DMS53 treated with DMSO at 0.1 percent for 48 hours (cell line): ENCODE measurements at regions not wholly inside any gene's neighbourhood (a gene's known extent, or its start where the extent isn't known, plus 50 kb on each side); places are given as distances from the start of the nearest gene placed in this dataset.

ENCODE experiments used
- DNase-seq: peaks from one replicate; lab custom pipeline; 2025; ENCODE audit not compliant: unreplicated experiment; lab: John Stamatoyannopoulos, UW

- no peak for DNase-seq
These were observed 526.7 kb downstream of the RIT2 start for GRCh38 chr18:42588786-42589185.

DNA sequence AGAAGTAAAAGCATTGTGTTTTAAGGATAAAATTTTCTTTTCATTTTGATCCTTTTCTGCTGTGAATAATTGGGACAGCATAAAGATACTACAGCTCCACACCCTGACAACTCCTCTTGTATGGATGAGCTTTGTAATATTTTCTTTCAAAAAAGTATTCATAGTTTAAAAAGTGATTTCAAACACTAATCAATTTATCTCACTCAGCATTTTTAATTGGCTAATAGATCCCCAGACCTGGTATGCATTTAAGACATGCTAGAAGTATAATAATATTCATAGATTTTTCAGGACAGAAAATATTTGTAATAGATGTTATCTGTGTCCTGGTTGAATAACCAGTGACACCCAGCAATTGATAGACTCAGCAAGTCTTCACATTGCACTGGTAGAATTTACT lies 510.7 kb downstream of the RIT2 start:
- no peak for DNase-seq

DNA sequence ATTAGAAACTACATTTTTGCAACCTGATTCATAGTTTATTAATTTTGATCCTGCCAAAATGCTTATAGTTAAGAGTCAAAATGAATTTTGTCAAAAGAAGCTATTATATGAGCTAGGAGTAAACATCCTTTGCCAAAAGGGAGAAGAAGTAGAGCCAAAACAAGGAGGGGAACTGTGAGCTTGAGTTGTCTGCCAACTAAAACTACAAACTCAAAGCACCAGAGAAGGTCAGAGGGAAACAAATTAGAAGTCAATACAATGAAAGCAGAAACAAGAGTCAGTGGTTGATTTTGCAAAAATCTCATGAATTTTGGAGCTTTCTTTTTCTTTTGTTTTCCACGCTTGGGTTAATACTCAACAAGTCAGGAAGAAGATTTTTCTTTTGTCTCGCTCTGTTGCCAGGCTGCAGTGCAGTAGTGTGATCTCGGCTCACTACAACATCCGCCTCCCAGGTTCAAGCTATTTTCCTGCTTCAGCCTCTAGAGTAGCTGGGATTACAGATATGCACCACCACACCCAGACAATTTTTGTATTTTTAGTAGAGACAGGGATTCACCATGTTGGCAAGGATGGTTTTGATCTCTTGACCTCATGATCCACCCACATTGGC lies 508.5 kb downstream of the RIT2 start:
- DNase-seq = no peak

GRCh38 chr18:42611134-42611533 lies 504.4 kb downstream of the RIT2 start:
- DNase-seq = peak; percentile 27

DNA sequence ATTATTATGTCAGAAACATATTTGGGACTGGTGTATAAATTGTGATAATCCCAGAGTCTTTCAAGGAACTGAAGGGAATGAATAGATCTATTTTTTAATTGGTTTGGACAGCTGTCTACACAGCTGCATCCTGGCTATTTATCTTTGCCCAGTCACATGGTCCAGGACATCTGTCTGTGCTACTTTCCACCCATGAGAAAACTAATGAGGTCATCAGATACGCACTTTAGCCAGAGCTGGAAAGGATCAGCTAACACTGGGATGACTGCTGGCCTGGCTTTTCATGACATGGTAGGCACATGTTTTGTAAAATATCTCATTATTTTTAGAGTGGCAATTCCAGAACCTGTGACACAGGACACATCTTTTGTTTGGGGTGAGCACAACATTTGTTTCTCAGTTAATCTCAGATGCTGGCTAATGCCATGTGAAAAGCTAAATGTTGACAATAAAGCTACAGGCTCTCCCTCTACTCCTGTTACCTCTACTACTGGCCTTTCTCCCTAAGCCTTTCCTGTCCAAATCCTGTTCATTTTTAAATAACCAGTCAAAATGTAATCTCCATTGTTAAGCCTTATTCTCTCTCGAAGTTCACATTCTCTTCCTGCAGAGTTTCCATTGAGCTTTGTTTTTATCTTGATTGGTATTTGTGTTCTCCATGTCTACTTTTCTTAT lies 500.7 kb downstream of the RIT2 start:
- peak; percentile 99 for DNase-seq

DNA sequence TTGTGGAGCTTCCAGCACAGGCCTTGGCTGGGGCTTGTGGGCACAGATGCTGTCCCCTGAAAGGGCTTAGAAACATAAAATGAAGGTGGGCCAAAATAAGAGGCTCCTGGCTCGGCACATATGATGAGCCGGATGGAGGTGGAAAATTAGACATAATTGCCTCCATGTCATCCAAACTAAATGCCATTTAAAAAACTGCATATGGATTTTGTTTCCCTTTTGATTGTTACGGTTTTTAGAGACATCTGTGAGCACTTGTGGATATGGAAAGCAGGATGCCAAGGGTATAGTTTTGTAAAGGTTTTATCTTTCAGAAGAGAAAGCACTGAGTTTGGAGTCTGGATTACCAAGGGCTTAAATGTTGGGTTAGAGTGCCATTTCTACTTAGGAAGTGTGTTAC lies 498.3 kb downstream of the RIT2 start:
- DNase-seq = no peak

- DNase-seq = no peak
These were observed 495.7 kb downstream of the RIT2 start for GRCh38 chr18:42619771-42620170.

- no peak for DNase-seq
These were observed 494.8 kb downstream of the RIT2 start for GRCh38 chr18:42620657-42621056.

DNA sequence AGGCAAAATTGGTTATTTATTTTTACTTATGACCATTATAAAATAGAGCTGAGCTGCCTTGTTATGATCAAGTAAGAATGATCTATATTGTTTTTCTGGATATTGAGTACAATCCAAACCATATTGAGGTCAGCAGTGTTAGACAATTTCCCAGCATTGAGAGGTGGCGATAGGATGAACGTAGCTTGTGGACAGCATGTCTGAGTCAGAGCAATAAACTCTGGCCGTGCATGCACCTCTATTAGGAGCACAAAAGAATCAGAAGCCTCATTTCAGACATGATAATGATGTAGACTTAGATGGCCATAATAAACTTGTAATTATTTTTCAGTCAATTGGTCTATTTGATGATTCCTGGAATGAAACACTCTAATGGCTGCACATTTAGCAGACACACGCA lies 491.6 kb downstream of the RIT2 start:
- DNase-seq = no peak

- no peak for DNase-seq
These were observed 482.7 kb downstream of the RIT2 start for GRCh38 chr18:42632801-42633200.

DNA sequence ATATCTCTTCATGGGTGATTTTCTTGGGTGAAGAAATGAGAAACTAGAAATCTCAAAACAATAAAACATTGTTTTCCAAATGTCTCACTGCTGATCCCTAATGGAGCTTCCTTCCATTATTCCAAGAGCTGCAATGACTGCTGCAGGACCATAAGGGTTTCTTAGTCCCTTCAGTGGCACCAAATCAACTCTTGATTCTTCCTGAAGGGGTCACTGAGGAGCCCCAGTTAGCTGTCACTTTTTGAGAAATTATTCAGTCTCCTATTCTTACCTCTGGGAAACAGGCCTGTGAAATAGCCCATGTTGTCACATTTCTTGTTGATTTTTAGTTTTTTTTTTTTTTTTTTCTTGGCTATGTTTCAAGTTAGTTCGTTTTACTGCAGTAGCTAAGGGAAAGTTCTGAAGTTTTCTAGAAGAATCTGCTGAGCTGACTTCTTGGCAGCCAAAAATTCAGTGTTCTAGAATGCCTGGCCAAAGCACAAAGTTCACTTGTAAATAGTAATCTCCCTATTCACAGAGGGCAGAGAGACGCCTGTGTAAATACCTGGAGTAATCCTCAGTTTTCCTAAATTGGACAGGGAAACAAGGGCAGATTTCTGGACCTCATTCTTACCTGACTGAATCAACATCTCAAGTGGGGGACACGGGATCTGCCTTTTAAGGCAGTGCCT lies 480.0 kb downstream of the RIT2 start:
- peak; percentile 47 for DNase-seq

DNA sequence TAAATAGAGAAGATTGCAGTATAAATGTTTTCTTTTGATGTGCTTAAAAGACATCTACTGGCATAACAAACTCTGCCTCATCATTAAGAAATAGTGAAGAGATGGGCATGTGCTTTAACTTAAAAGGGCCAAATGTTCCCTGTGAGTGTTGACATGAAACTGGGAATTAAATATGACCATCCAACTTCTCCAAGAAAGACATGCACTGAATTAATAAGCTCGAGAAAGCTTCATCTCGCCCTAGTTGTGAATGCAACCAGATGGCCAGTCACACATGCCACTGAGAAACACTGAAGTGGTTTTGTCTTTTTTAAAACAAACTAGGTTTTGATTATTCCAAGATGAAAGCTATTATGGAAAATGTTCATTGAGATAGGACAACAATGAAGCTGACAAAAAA lies 479.2 kb downstream of the RIT2 start:
- DNase-seq = no peak

GRCh38 chr18:42640160-42640559 lies 475.3 kb downstream of the RIT2 start:
- DNase-seq = peak; percentile 39

- no peak for DNase-seq
These were observed 473.5 kb downstream of the RIT2 start for GRCh38 chr18:42641996-42642395.

DNA sequence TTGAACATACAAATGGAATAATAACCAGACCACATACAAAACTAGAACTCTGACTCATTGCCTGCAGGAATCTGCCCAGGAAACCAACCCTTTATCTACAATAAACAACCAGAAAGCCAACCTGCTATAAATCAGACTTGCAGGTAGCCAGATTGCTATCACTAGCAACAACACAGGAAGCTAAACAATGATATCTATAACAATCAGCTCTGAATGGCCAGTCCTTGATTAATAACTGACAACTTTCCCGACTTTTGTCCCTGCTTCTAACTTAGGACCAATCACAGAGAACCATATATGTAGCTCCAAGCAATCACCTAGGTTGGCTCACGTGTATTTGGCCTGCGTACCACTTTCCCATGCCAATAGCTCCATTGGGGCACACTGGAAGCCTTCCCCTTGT lies 470.8 kb downstream of the RIT2 start:
- DNase-seq = no peak

DNA sequence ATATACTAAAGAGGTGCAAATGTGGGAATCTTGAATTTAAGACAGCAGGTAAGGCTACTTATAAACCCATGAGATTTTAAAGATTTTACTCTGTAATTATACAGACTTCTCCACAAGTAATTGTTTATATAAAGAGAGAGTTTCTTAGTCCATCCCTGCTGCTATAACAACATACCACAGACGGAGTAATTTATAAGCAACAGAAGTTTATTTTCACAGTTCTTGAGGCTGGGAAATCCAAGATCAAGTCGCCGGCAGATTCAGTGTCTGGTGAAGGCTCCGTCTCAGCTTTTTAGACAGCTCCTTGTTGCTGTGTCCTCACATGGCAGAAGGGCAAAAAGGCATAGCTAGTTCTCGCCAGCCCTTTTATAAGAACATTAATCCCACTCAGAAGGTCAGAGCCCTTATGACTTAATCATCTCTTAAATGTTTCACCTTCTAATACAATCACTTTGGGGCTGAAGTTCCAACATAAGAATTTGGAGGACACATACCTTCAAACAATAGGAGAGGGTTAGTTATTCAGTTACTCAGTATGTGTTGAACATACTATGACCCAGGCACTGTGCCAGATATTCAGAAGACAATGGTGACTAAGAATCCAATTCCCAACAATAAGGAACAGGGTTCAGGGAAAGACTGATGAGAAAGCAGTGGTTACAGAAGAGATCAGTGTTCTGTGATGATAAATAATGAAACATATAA lies 466.0 kb downstream of the RIT2 start:
- no peak for DNase-seq

- DNase-seq = no peak
These were observed 460.9 kb downstream of the RIT2 start for GRCh38 chr18:42654556-42654955.

GRCh38 chr18:42657551-42657950 lies 457.9 kb downstream of the RIT2 start:
- DNase-seq = no peak

DNA sequence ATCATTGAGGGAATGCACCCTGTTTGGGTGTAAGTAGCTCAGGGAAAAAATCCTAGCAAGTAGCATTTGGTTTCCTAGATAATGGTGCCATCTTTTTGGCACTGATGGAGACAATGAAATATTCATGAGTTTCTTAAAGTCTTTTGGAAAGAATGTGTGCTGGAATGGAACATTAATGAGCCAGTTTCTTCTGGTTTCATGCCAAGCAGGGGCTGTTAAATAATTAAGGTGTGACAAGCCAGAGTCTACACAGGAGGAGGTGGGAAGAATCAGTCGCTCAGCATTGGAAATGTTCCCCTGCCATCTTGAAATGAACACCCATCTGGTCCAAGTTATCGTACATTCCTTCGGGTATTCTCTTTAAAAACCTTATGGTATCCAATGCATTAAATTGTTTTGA lies 457.3 kb downstream of the RIT2 start:
- no peak for DNase-seq

GRCh38 chr18:42659187-42659586 lies 456.3 kb downstream of the RIT2 start:
- no peak for DNase-seq

- no peak for DNase-seq
These were observed 444.6 kb downstream of the RIT2 start for GRCh38 chr18:42670860-42671259.

- peak; percentile 97 for DNase-seq
These were observed 439.7 kb downstream of the RIT2 start for GRCh38 chr18:42675810-42676209.
